Anterior cingulate cortex (tissue), 58 donors: ENCODE measurements at regions not wholly inside any gene's neighbourhood (a gene's known extent, or its start where the extent isn't known, plus 50 kb on each side); places are given as distances from the start of the nearest gene placed in this dataset.
A peak's percentile ranks its signal among the peaks of the same experiment; 100 is the strongest.

ENCODE experiments used
- DNase-seq, 58 donors: peaks; one replicate each; lab custom pipeline; 2025; lab: John Stamatoyannopoulos, UW

DNA sequence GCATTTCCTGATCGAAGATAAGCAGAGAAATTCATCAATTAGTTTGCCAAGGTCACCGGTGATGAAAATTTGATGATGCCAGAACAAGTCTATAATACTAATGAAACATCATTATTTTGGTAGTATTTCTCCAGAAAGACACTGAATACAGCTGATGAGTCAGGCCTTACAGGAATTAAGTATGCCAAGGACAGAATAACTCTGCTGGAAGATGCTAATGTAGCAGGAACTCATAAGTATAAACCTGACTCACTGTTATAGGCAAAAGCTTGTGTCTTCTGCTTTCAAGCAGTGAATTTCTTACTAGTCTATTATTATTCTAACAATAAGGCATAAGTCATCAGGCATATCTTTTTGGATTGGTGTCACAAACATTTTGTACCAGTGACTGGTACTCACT, 1825.1 kb upstream of the IGFBP7 start:
- DNase-seq: no peak

DNA sequence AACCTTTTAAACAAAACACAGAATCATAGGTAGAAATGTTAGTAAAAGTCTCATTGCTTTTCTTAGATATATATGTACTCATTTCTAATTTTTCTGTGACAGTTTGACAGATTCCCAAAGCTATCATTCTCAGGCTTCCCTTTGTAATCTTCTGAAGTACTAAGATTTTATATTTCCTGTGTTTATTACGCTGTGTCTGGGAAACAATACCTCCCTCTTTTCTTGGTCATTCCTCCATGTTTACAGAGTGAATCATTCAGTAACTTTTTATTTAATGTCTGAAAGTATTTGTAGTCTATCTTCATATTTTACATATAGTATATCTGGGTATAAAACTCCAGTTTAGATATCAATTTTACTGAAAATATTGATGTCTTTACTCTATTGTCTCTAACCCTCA, 1826.3 kb upstream of the IGFBP7 start:
- no peak for DNase-seq

DNA sequence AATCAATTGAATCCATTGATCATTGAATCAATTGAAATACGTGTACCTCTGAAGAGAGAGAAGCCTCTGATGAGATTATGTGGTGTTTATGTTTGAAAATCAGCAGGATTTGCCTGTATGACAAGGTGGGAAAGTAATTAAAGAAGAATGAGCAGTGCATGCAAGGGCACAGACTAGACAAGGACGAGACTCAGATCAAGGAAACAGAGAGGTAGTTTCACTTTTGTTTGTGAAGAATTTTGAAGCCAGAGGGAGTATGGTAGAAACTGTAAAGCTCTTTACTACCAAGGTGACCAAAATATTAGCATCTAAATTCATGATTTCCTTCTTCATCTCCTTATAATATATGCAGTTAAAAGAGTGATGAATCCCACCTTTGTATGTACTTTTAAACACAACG, 1830.0 kb upstream of the IGFBP7 start:
- DNase-seq: no peak

DNA sequence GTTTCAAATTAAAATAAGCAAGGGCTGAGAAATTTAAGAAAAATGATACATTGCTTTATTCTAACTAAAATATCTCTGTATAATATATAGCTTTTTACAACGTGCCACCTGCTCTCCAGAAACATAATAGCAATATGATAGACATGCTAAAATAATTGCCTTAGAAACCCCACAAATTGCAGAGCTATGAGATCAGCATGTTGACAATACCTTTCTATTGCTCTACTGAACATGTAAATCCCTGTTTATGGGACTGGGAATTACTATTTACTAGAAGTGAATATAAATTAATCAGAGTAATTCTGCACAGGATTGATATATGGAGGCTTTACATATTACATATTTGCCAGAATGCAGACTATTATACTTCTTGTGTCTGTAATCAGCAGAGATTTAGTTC, 1831.1 kb upstream of the IGFBP7 start:
- DNase-seq: no peak

DNA sequence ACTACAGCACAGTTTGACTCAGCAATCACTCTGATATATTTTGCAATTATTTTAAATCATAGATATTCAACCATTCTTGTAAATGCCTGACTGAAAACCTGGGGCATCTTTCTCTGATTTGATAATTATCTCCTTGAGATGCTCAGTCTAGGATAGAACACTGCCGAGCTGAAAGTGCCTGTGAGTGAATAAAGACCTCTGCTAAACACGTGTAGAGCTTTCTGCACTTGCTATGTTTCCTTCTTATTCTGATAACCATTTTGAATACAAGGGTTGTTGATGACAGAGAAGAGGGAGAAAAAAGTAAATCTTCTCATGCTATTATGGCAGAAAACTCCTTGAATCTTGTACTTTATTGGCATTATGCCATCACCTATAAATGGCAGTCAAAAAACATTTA, 1843.4 kb upstream of the IGFBP7 start:
- DNase-seq: no peak

DNA sequence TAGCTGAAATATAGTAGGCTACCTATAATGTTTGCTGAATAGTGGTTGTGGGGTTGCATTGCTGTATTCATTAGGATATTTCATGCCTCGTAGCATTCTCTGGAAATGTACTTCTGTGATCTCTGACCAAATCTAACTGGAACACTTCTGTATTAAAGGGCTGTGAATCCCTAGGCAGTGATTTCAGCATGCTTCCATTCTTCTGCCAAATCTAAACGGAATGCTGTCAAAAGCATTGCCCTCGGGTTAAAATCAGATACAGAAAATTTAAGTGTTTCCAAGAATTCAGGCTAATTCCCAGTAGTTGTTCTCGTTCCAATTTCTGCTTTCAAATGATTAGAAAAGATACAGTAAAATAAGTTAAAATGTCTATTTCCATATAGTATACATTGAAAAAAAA, 1847.5 kb upstream of the IGFBP7 start:
- DNase-seq: no peak

DNA sequence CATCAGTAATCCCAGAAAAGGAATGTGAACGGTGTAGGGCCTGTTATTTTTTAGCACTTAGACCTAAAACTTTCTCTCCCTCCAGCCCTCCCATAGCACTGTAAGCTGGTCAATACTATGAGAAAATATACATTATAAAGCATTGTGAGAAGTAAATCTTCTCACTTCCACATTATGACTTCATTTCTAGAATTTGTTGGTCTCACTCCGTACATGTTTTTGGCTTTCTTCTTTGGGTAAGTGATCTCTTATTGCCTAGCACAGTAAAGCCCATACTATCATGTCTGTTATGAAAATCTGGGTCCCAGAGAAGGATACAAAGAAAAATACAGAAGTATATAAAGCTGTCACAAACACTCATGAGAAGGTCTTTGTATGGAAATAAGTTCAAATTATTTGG, 1851.1 kb upstream of the IGFBP7 start:
- no peak for DNase-seq

DNA sequence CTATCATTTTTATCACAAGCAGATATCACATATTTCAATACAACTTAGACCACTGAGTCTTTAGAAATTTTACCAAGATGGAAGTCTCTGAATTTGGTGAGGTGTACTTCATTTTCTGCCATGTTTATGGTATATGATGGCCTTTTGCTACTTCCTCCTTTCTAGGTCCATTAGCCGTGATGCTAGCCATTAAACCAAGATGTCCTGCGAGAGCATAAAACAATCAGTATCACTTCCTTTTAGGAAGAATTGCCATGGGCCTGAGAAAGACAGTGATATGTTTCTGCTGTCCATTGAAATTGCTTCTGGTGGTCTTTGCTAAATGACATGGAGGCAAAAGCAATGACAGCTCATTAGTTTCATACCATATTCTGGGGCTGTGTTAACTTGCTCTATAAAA, 1851.7 kb upstream of the IGFBP7 start:
- no peak for DNase-seq

DNA sequence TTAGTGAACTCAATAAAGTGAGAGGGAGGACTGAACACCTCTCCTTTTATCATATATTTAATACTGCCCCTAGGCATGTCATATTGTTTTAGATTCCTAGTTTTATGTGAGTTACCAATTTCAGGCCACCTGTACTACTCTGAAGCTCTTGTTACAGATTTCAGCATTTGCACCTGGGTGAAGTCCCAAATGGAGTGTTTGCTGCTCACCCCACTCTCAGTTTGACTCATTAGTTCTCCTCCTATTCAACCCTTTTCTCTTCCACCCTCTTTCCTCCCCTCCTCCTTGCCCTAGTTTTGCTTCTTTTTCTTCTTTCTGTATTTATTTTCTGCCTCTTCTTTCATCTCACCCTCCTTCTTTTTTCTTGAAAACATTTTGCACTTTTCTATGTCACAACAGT, 1852.2 kb upstream of the IGFBP7 start:
- no peak for DNase-seq

DNA sequence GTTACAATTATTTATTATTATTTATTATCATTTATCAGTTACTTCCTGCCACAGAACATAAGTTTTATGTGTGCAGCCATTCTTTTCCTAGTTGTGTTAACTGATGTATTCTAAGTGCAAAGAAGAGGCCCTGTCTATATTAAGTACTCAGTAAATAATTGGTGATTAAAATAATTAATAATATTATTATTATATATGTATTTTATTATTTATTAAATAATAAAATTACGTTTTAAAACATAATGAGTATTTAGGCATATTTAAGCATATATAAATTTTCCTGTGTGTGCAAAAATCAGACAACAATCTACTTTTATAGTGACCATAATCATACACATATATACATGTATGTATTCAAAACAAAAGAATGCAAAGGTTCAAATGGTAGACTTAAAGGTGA, 1871.6 kb upstream of the IGFBP7 start:
- DNase-seq: no peak

DNA sequence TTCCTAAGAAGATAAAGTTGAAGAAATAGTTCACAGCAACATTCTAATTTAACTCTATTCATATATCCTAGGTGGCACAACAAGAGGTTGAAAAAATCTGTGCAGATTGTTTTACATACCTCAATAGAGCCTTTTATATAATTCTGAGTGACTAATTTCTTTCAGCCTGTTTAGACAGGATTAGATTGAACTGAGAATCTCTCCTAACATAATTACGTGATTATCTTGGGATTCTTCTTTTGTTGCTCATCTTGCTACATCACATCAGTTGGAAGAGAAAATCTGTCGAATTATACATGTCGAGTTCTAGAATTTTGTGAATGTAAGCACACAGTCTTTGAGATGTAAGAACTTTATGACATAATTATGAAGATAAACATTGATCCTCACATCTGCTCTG, 1873.7 kb upstream of the IGFBP7 start:
- no peak for DNase-seq

DNA sequence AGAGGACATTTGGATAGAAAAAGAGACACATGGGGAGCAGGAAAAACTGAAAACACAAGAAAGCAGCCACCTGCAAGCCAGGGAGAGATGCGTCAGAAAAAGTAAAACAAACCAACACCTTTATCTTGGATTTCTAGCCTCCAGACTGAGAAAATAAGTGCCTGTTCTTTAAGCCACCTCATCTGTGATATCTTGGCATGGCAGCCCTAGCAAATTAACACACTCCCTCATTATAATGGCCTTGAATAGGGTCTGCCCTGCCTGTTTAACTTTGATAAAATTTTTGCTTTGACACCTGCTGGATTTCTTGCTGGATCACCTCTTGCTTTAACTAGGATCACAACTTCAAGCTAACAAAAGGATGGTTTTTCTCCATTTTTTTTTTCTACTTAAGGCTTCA, 1892.0 kb upstream of the IGFBP7 start:
- DNase-seq: no peak

DNA sequence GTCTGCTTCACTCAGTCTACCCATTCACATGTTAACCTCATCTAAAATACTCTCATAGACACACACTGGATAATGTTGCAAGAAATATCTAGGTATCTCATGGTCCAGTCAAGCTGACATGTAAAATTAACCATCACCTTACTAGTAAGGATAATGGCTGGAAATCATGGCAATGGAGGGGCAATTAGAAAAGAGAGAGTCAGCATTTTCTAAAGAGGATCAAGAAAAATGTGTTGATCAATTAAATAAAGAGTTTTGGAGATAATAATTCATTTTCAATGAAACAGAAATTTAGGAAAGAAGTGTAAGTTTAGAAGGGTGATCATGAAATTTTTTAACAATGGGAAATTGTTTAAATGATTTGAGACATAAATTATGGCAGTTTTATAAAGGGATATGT, 1914.1 kb upstream of the IGFBP7 start:
- no peak for DNase-seq

DNA sequence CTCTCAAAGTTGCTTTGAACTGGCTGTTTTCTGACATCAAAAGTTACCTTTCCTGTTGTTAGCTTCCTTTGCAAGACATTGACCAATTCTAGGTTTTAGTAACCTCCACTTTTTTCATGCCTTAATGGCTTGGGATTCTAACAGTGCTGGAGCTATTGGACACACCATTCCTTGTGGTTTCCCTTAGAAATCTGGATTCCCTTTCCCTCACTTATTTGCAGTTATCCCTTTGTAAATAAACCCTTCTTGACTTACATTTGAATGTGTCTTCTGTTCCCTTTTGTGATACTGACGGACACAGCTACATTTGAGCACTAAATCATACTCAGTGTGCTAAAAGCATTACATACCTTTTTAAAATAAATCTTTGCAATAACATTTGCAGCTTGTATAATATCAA, 1927.6 kb upstream of the IGFBP7 start:
- no peak for DNase-seq

DNA sequence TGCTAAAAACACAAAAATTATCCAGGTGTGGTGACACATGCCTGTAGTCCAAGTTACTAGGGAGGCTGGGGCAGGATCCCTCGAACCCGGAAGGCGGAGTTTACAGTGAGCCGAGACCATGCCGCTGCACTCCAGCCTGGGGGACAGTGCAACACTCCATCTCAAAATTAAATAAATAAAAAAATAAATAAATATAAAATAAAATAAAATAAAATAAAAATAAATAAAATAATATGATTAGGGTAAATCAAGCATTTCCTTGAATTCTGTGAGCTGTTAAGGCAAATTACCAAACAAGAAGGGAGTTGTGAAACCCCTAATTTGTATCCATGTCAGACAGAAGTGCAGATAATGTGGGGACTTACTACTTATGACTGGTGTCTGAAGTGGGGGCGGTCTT, 1928.9 kb upstream of the IGFBP7 start:
- DNase-seq: no peak

DNA sequence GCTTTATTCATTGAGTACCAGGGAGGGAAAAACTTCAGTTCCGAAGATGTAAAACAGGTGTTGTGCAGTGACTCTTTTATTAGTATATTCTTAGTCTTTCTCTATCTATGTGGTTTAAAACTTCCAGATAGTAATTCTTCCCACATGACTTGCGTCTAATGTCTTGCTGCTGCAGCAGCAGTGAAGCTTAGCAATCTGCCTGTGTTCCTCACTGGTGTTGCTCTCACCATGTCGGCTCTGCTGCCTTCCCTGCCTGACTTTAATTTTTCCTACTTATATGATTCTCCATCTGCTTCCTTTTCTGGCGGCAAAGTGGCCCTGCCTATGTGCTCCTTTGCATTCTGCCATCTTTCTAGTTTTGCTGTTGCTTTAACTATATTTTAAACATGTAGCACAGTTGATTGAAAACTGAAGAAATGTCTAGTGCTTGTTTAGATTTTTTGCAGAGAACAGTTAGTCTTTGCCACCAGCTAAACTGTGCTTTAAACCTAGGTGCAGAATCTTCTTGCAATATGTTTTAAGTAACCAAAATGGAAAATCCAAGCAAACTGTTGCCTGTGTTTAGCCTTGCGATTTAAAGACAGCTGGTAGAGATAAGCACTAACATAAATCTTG, 1934.2 kb upstream of the IGFBP7 start:
- peak in 9 of 58 donors; percentile 1 to 26 (median 9) for DNase-seq

DNA sequence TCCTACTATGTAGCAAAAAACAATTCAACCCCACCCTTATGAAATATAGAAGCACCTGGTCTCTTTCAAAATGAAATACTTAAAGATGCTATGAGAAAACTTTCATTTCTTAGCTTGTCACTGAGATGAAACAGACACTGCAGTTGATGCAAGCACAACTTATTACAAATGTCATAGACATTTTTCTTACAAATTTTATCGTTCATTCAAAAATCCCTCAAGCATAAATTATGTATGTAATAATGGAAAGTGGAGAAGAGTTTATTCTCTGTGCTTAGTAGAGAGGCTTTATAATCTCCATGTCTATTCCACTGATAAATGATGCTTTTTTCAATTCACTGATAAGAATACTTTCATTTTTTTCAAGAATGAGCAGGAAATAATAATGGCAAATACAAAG, 1943.9 kb upstream of the IGFBP7 start:
- no peak for DNase-seq

DNA sequence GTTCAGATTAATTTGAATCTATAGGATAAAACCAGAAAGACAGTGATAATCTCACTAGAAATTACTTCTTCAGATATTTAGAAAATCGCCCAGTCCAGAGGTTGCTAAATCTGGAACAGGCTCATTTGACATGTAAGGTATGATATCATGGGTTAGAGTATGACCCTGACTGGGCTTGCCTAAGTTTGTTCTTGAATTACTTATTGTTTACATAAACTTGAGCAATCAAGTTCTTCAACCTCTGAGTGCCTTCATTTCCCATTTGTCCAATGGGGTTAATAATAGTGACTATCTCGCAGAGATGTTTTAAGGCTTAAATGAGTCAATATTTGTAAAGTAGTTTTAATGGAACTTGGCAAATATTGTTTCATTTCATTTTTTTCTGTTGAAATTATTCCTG, 1947.6 kb upstream of the IGFBP7 start:
- DNase-seq: no peak

DNA sequence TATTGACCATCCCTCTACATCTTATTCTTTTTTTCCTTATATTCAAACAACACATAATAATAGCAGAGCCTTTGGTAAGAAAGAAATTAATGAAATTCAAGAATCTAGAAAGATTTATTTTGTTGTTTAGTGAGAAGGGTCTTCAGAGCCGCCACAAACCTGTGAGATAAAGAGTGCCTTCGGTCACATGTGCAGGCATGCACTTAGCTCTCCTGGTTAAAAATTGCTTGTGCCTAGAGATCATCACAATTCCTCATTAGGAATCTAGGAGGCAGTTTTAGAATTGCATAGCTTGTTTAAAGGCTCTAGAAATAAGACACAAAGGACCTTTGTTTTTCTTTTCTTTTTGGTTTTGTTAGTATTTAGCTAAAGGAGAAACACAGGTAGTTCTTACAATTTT, 1948.4 kb upstream of the IGFBP7 start:
- no peak for DNase-seq

DNA sequence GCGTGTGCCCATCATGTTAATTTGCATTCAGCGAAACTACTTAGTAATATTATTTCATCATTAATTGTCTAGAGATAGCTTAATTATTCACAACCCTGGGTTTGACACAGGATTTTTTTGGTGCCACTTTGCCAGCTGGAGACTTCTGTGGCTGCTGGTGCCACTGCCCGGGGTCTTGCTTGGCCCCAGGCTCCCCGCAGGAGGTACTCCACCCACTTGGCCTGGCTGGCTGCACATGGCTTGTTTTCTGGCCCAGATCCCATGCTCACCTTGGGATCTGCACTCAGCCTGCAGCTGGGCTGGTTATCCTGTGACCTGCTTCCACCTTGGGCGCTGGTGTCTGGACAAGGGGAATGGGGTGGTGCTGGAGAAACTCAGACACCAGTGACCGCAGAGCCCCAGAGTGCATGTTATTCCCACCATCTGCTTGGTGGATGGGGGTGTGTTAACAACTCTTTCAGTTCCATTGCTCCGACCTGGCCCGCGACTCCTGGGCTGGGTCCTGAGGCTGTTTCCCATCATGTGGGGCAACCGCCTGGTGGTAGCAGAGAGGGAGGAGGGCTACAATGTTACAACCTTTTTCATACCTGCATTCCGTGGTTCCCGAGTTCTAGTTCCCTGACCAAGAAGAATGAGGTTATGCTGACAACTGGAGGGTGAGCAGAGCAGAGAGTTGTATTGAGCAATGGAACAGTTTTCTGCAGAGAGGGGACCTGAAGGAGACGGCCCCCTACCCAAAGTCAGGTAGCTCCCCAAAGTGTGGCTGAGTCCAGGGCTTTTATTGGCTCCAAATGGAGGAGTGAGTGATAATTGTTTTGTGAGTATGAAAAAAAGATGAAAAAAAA, 1950.0 kb upstream of the IGFBP7 start:
- DNase-seq: no peak

DNA sequence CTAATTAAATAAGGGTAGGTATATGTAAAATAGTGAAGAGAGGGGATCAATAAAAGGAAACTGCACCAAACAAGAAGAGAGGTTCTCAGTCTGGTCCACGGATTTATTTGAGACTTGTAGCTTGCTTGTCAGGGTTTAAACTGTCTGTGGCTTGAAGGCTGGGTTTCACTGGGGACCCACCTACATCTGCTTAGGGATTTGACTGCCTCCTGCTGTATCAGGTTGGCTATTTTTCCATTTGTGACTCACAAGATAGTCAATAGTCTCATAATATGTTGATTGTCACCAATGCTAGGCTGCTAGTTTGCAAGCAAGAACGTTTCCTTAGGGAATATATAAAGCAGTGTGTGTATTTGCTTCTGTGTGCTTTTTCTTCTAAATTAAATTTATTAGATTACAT, 1950.7 kb upstream of the IGFBP7 start:
- no peak for DNase-seq

DNA sequence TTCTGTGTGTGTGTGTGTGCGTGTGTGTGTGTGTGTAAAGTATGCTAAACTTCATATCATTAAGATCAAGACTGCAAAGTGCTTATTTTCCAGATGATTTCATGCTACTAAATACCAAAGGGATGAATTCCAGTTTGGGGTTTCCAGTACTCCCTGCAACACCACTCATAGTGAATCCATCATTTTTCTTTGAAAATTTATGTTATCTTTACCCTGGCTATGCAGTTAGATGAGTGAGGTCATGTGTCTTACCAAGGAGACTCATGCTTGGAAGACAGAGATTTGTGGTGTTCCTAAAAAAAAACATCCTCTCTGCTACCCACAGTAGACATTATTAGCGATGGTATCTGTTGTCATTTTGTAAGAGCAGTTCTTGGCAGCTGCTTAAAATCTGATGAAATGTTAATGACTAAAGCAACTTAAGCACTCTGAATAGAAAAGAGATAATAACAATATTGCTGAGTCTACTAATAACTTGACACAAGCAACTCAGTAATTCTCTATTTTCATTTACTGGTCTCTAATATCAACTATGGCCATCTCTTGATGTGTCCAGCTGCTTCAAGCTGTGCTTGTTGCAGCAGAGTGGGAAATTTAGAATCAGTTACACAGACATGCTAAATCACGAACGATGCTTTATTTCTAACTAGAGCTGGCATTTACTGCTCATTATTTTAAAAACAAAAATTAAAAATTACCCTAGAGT, 1953.0 kb upstream of the IGFBP7 start:
- DNase-seq: no peak
